ENCODE measurements at regions not wholly inside any gene's neighbourhood (a gene's known extent, or its start where the extent isn't known, plus 50 kb on each side); places are given as distances from the start of the nearest gene placed in this dataset.

DNA sequence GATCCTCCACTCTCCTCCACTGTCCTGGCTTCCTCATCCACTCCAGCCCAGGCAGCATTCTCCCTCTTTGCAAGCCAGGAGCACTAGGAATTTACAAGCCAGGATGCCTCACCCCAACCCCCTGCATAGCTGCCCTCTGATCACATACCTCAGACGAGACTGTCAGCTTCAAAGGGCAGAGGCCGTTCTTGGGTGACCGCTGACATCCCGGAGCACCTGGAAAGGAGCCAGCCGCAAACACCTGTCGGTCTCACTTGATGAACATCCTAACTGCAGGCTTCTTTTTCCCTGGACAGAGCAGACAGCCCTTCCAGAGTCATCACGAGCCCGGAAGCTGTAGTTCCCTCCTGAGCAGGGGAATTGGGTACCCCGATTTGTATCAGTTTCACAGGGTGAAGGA lies 451.3 kb upstream of the B3GAT1 start:
- H3K9me3 ChIP-seq (ENCODE audit: low read length) = no peaks in the 10 kb centered on the region
- H3K27me3 ChIP-seq (ENCODE audit: insufficient read depth, low read length) = no peaks in the 10 kb centered on the region
- no peak overlapping the region for H3K9ac ChIP-seq (ENCODE audit: low read length)
- H3K4me3 ChIP-seq (ENCODE audit: low read depth, low read length, poor library complexity, severe bottlenecking) = no peak overlapping the region
- no peak overlapping the region for H3K4me2 ChIP-seq (ENCODE audit: low read length)
- no peaks in the 10 kb centered on the region for H3K4me1 ChIP-seq (ENCODE audit: insufficient read depth, low read length, severe bottlenecking)
- TF ChIP-seq EZH2 (IDR thresholded peaks at IDR 0.05; ENCODE audit: borderline replicate concordance, low read length) (no peak), CTCF (IDR thresholded peaks at IDR 0.05; ENCODE audit: low read length) (no peak)
- no peaks in the 10 kb centered on the region for H4K20me1 ChIP-seq (ENCODE audit: insufficient read depth, low read length)
- no peak overlapping the region for H3K27ac ChIP-seq (ENCODE audit: low read depth, low read length, poor library complexity, severe bottlenecking)
- no peaks in the 10 kb centered on the region for H3K79me2 ChIP-seq (ENCODE audit: insufficient read depth, low read length)
- H3K9me2 ChIP-seq (ENCODE audit: low read depth, low read length) = no peaks in the 10 kb centered on the region
- no peaks in the 10 kb centered on the region for H3K36me3 ChIP-seq (ENCODE audit: insufficient read depth, low read length)
- H3F3A ChIP-seq (ENCODE audit: insufficient read depth, low read length) = no peaks in the 10 kb centered on the region
- H2AFZ ChIP-seq (ENCODE audit: low read length) = no peak overlapping the region

- Histone ChIP-seq H2AFZ (ENCODE audit: low read length) (no peak overlapping the region), H3K27me3 (ENCODE audit: insufficient read depth, low read length) (no peaks in the 10 kb centered on the region), H4K20me1 (ENCODE audit: insufficient read depth, low read length) (no peaks in the 10 kb centered on the region), H3K79me2 (ENCODE audit: insufficient read depth, low read length) (no peaks in the 10 kb centered on the region), H3K4me3 (ENCODE audit: low read depth, low read length, poor library complexity, severe bottlenecking) (no peak overlapping the region), H3K9me2 (ENCODE audit: low read depth, low read length) (no peaks in the 10 kb centered on the region), H3F3A (ENCODE audit: insufficient read depth, low read length) (no peaks in the 10 kb centered on the region), H3K27ac (ENCODE audit: low read depth, low read length, poor library complexity, severe bottlenecking) (no peak overlapping the region), H3K36me3 (ENCODE audit: insufficient read depth, low read length) (no peaks in the 10 kb centered on the region), H3K4me1 (ENCODE audit: insufficient read depth, low read length, severe bottlenecking) (no peaks in the 10 kb centered on the region), H3K4me2 (ENCODE audit: low read length) (no peak overlapping the region), H3K9me3 (ENCODE audit: low read length) (no peaks in the 10 kb centered on the region), H3K9ac (ENCODE audit: low read length) (no peak overlapping the region)
- TF ChIP-seq EZH2 (IDR thresholded peaks at IDR 0.05; ENCODE audit: borderline replicate concordance, low read length) = no peak
- TF ChIP-seq CTCF (IDR thresholded peaks at IDR 0.05; ENCODE audit: low read length) = no peak
Observed at GRCh38 chr11:134862587-134863195, 450.6 kb upstream of the B3GAT1 start.

GRCh38 chr11:134862105-134862502 lies 450.1 kb upstream of the B3GAT1 start:
- TF ChIP-seq EZH2 (IDR thresholded peaks at IDR 0.05; ENCODE audit: borderline replicate concordance, low read length) = no peak
- no peak for TF ChIP-seq CTCF (IDR thresholded peaks at IDR 0.05; ENCODE audit: low read length)
- no peak overlapping the region for H3K4me2 ChIP-seq (ENCODE audit: low read length)
- no peak overlapping the region for H2AFZ ChIP-seq (ENCODE audit: low read length)
- no peak overlapping the region for H3K9ac ChIP-seq (ENCODE audit: low read length)
- no peaks in the 10 kb centered on the region for H3K27me3 ChIP-seq (ENCODE audit: insufficient read depth, low read length)
- no peaks in the 10 kb centered on the region for H3K9me3 ChIP-seq (ENCODE audit: low read length)
- no peaks in the 10 kb centered on the region for H4K20me1 ChIP-seq (ENCODE audit: insufficient read depth, low read length)
- H3K36me3 ChIP-seq (ENCODE audit: insufficient read depth, low read length) = no peaks in the 10 kb centered on the region
- H3K27ac ChIP-seq (ENCODE audit: low read depth, low read length, poor library complexity, severe bottlenecking) = no peak overlapping the region
- H3K4me1 ChIP-seq (ENCODE audit: insufficient read depth, low read length, severe bottlenecking) = no peaks in the 10 kb centered on the region
- no peaks in the 10 kb centered on the region for H3F3A ChIP-seq (ENCODE audit: insufficient read depth, low read length)
- no peaks in the 10 kb centered on the region for H3K9me2 ChIP-seq (ENCODE audit: low read depth, low read length)
- H3K4me3 ChIP-seq (ENCODE audit: low read depth, low read length, poor library complexity, severe bottlenecking) = no peak overlapping the region
- no peaks in the 10 kb centered on the region for H3K79me2 ChIP-seq (ENCODE audit: insufficient read depth, low read length)

All from OCI-LY1 (cell line).